Tibial artery (tissue), 4 donors: ENCODE measurements at regions not wholly inside any gene's neighbourhood (a gene's known extent, or its start where the extent isn't known, plus 50 kb on each side); places are given as distances from the start of the nearest gene placed in this dataset.
"Not testable (repeated sequence)": the region's sequence is repeated elsewhere in the genome, so short reads cannot be mapped to it uniquely, and the experiment has no call there.

Source experiments
- DNase-seq, 2 donors: peaks; one replicate each; pipeline ENCODE4 v3.0.0-alpha.2; 2019
- H3K27ac ChIP-seq, 2 donors: fragments of 200-600 bp; sonication (generic) in 1 of 2; 1 replicate in 1 of 2; 2 replicates in 1 of 2; pipeline ENCODE4 v1.5.1; 2018 to 2019; ENCODE audit warnings: mild to moderate bottlenecking in 1 of 2
- H3K27me3 ChIP-seq, 2 donors: fragments of 200-600 bp; sonication (generic) in 1 of 2; one replicate each; pipeline versions ENCODE4 v1.5.1 to v1.6.0; 2016 to 2019
- H3K36me3 ChIP-seq, 3 donors: fragments of 200-600 bp; sonication (generic) in 2 of 3; one replicate each; pipeline ENCODE4 v1.5.1; 2016 to 2019; ENCODE audit warnings: mild to moderate bottlenecking in 2 of 3
- H3K4me1 ChIP-seq, 4 donors: fragments of 200-600 bp; sonication (generic) in 2 of 4; 1 replicate in 3 of 4; 2 replicates in 1 of 4; pipeline ENCODE4 v1.5.1; 2016 to 2019
- H3K4me3 ChIP-seq, 2 donors: fragments of 200-600 bp; sonication (generic) in 1 of 2; 1 replicate in 1 of 2; 2 replicates in 1 of 2; pipeline ENCODE4 v1.5.1; 2018 to 2019; ENCODE audit warnings: mild to moderate bottlenecking in 2 of 2
- H3K9me3 ChIP-seq, 3 donors: fragments of 200-600 bp; sonication (generic) in 1 of 3; one replicate each; pipeline ENCODE4 v1.5.1; 2016 to 2019
- intact Hi-C: fragments of 100-400 bp; cut with DNase I; formaldehyde crosslinking; loops from one replicate; pipeline ENCODE4 v1.15.0; 2023; ENCODE audit warnings: low total_unique reads
- TF ChIP-seq, protein P1 (sequence below), 2 experiments: fragments of 200-600 bp in 1 of 2; fragments of 450-650 bp in 1 of 2; IDR thresholded peaks; one replicate each; pipeline ENCODE4 v1.5.1; 2017 to 2019; ENCODE audit warnings: antibody characterized with exemption in 2 of 2, mild to moderate bottlenecking in 1 of 2, moderate library complexity in 1 of 2

DNA sequence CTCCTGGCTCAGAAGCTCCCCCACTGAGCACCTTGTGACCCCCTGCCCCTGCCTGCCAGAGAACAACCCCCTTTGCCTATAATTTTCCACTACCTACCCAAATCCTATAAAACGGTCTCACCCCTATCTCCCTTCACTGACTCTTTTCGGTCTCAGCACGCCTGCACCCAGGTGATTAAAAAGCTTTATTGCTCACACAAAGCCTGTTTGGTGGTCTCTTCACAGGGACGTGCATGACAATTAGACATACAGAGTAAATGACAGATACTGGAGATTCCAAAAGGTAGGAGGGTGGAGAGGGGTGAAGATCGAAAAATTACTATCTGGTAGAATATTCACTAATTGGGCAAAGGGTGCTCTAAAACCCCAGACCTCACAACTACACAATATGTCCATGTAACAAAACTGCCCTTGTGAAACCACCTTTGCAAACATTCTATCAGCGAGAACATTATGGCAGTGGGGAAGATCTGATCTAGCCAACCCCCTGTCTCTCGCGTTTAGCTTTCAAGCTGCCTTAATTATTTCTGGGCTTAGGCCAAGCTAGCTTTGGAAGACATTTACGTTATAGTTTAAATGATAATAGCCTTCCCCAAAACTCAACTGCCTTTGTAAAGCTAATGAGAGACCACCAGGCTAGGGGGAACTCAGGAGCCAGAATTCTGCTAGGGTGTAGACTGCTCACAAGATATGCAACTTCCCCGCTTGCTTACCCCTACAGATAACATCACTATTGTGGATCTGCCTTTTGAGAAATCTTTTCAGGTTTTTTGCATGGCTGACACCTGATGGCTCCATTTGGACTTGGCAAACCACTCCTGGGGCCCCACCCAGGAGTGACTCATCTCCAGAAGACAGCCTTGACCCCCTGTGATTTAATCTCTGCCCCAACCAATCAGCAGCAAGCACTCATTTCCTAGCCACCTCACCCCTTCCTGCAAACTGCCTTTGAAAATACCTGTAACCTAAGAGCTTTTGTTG lies 1534.0 kb upstream of the SPRY2 start:
- TF ChIP-seq, protein P1, sequence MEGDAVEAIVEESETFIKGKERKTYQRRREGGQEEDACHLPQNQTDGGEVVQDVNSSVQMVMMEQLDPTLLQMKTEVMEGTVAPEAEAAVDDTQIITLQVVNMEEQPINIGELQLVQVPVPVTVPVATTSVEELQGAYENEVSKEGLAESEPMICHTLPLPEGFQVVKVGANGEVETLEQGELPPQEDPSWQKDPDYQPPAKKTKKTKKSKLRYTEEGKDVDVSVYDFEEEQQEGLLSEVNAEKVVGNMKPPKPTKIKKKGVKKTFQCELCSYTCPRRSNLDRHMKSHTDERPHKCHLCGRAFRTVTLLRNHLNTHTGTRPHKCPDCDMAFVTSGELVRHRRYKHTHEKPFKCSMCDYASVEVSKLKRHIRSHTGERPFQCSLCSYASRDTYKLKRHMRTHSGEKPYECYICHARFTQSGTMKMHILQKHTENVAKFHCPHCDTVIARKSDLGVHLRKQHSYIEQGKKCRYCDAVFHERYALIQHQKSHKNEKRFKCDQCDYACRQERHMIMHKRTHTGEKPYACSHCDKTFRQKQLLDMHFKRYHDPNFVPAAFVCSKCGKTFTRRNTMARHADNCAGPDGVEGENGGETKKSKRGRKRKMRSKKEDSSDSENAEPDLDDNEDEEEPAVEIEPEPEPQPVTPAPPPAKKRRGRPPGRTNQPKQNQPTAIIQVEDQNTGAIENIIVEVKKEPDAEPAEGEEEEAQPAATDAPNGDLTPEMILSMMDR (IDR thresholded peaks at IDR 0.05) = no peak
- intact Hi-C loops = no loop called here
- H3K27ac ChIP-seq = no peak overlapping the region
- DNase-seq = no peak
- no peaks in the 10 kb centered on the region for H3K4me1 ChIP-seq
- H3K36me3 ChIP-seq = no peaks in the 10 kb centered on the region
- H3K27me3 ChIP-seq = no peaks in the 10 kb centered on the region
- no peak overlapping the region for H3K4me3 ChIP-seq
- H3K9me3 ChIP-seq = no peaks in the 10 kb centered on the region

DNA sequence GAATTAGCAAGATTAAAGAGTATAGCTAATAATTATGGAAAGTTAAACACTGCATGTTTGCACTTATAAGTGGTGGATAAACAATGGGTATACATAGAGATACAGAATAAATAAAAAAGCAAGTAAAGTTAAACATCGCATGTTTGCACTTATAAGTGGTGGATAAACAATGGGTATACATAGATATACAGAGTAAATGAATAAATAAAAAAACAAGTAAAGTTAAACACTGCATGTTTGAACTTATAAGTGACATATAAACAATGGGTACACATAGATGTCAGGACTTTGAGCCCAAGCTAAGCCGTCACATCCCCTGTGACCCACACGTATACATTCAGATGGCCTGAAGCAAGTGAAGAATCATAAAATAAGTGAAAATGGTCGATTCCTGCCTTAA lies 1533.3 kb upstream of the SPRY2 start:
- TF ChIP-seq, protein P1 (IDR thresholded peaks at IDR 0.05) = no peak
- intact Hi-C loops = no loop called here

DNA sequence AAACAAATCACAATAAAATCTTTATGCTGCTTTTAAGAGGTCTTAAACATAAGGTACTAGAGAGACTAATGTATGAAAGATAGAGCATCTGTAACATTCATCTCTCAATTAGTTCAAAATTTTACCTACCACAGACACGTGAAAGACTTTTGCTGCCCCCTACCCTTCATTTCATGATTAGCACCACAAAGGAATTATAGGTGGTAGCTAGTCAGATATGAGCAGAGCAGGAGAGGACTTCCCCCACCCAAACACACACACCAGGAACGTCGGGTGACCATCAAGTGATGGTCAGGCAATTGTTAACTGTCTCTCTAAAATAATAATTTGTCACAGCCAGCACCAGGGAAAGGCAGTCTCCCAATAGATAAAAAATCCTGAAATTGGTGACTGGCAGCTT lies 1531.7 kb upstream of the SPRY2 start:
- Histone ChIP-seq H3K27me3 (no peaks in the 10 kb centered on the region), H3K4me1 (no peaks in the 10 kb centered on the region), H3K27ac (no peak overlapping the region), H3K36me3 (no peaks in the 10 kb centered on the region), H3K4me3 (no peak overlapping the region), H3K9me3 (no peaks in the 10 kb centered on the region)
- intact Hi-C loops = no loop called here
- TF ChIP-seq, protein P1 (IDR thresholded peaks at IDR 0.05) = no peak
- DNase-seq = no peak

More for the DNA sequence above, 1533.3 kb upstream of the SPRY2 start:
- Histone ChIP-seq H3K36me3 (no peaks in the 10 kb centered on the region), H3K9me3 (no peaks in the 10 kb centered on the region), H3K27me3 (no peaks in the 10 kb centered on the region), H3K4me1 (no peaks in the 10 kb centered on the region), H3K27ac (no peak overlapping the region), H3K4me3 (no peak overlapping the region)
- no peak for DNase-seq

DNA sequence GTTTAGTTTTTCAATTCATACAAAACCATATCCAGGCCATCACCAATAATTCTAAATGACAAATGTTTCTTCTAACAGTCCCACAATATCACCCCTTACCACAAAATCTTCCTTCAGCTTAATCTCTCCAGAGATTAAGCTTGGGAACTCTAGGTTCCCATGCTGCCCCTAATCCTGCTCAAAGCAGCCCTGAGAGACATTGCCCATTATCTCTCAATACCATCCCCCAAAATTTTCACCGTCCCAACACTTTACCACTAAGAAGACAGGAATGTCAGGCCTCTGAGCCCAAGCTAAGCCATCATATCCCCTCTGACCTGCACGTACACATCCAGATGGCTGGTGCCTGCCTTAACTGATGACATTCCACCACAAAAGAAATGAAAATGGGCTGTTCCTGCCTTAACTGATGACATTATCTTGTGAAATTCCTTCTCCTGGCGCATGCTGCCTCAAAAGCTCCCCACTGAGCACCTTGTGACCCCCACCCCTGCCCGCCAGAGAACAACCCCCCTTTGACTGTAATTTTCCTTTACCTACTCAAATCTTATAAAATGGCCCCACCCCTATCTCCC lies 1530.9 kb upstream of the SPRY2 start:
- H3K27ac ChIP-seq, H3K36me3 ChIP-seq, H3K4me3 ChIP-seq, H3K9me3 ChIP-seq, intact Hi-C loops, H3K4me1 ChIP-seq, H3K27me3 ChIP-seq, DNase-seq: not testable (repeated sequence)

DNA sequence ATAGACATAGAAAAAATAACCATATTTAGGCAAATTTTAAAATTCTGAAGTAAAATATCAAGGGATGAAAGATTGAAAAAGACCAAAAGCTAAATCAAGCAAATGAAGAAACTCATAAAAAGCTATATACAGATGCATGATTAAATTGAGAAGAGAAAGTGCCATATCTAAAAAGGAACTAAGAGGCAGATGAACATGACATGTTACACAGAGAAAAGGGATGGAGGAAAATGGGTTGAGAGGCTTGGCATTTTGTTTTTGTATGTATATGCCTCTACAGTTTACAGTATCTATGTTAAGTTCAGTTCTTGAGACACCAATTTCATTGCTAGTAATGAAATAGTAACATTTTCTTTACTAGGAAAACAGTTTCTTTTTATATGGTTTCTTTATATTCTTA lies 1507.4 kb upstream of the SPRY2 start:
- H3K36me3 ChIP-seq = no peaks in the 10 kb centered on the region
- H3K9me3 ChIP-seq = no peaks in the 10 kb centered on the region
- no peak overlapping the region for H3K4me3 ChIP-seq
- no peak for DNase-seq
- intact Hi-C loops = no loop called here
- H3K27ac ChIP-seq = no peak overlapping the region
- no peaks in the 10 kb centered on the region for H3K27me3 ChIP-seq
- TF ChIP-seq, protein P1 (IDR thresholded peaks at IDR 0.05) = no peak
- H3K4me1 ChIP-seq = no peaks in the 10 kb centered on the region

DNA sequence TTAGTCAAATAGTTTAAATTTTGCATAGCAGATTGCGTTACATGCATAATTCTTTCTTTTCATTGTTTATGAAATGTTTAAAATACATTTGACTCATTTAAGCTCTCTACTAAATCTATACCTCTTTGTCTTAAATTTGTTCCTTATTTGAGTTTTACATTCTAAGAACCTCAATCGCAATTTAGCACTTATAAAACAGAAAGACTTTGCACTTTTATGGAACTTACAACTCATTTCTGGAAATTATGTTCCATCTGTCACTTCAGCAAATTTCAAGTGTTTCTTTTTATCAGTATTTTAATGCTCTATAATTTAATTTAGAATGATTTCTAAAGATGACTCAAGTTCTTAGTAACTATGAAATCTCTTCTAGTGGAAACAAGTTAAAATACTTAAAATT lies 1505.8 kb upstream of the SPRY2 start:
- Histone ChIP-seq H3K27ac (no peak overlapping the region), H3K4me3 (no peak overlapping the region), H3K27me3 (no peaks in the 10 kb centered on the region), H3K36me3 (no peaks in the 10 kb centered on the region), H3K4me1 (no peaks in the 10 kb centered on the region), H3K9me3 (no peaks in the 10 kb centered on the region)
- TF ChIP-seq, protein P1 (IDR thresholded peaks at IDR 0.05) = no peak
- intact Hi-C loops = no loop called here
- DNase-seq = no peak
